ENCODE measurements at regions not wholly inside any gene's neighbourhood (a gene's known extent, or its start where the extent isn't known, plus 50 kb on each side); places are given as distances from the start of the nearest gene placed in this dataset.

DNA sequence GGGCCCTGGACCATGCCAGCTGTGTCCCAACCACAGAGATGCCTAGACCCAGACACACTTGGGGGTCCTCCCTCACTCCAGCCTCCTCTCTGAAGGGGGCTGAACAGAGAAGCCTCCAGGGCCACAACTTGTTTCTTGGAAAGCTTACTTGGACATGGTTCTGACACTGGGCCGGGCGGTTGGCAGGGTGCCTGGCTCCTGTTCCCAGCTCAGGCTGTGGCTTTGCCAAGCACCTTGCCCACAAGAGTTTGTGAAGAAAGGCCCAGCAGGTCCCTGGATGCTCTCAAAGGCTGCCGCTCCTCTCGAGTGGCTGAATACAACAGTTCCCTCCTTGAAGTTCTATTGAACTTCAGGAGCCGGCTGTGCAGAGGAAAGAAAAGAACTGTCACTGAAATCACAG is 181.6 kb downstream of the PTPN20 start:
- Histone ChIP-seq H3K27ac (no peak overlapping the region), H3K36me3 (replicated peaks in 1 of 2) (no peaks in the 10 kb centered on the region), H3K27me3 (no peaks in the 10 kb centered on the region), H3K4me3 (no peak overlapping the region), H3K9me3 (replicated peaks in 1 of 3) (no peaks in the 10 kb centered on the region), H3K4me1 (replicated peaks in 1 of 2) (no peaks in the 10 kb centered on the region)
- WGBS, 4 donors, result 76 to 88% (median 85%) methylated on average over 3 to 5 of the region's 5 CpGs
- peak in 1 of 7 donors; percentile 31 for DNase-seq
- TF ChIP-seq, protein P1, sequence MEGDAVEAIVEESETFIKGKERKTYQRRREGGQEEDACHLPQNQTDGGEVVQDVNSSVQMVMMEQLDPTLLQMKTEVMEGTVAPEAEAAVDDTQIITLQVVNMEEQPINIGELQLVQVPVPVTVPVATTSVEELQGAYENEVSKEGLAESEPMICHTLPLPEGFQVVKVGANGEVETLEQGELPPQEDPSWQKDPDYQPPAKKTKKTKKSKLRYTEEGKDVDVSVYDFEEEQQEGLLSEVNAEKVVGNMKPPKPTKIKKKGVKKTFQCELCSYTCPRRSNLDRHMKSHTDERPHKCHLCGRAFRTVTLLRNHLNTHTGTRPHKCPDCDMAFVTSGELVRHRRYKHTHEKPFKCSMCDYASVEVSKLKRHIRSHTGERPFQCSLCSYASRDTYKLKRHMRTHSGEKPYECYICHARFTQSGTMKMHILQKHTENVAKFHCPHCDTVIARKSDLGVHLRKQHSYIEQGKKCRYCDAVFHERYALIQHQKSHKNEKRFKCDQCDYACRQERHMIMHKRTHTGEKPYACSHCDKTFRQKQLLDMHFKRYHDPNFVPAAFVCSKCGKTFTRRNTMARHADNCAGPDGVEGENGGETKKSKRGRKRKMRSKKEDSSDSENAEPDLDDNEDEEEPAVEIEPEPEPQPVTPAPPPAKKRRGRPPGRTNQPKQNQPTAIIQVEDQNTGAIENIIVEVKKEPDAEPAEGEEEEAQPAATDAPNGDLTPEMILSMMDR (IDR thresholded peaks at IDR 0.05), result no peak
- TF ChIP-seq POLR2A (IDR thresholded peaks at IDR 0.05), result no peak
- intact Hi-C loops (cut with DNase I), result no loop called here

DNA sequence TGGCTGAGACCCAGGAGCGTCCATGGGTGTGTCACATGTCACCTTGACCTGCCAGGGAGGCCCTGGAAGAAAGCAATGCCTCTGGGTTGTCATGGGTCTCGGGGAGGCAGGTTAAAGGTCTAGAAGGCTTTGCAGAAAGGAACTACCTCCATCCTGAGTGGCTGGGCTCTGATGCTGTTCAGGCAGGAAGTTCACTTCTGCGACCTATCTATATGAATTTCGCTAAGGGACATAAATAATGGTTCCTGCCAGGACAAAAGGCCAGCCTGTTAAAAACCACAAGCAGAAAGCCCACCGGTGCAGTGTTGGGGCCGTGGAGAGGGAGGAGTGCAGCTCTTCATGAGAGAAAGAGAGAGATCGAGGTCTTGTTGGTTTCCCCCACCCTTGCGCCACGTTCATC is 182.9 kb downstream of the PTPN20 start:
- intact Hi-C loops (cut with DNase I), result no loop called here
- Histone ChIP-seq H3K9me3 (replicated peaks in 1 of 3) (no peaks in the 10 kb centered on the region), H3K36me3 (replicated peaks in 1 of 2) (no peaks in the 10 kb centered on the region), H3K27ac (no peak overlapping the region), H3K4me3 (no peak overlapping the region), H3K27me3 (no peaks in the 10 kb centered on the region), H3K4me1 (replicated peaks in 1 of 2) (no peaks in the 10 kb centered on the region)
- TF ChIP-seq POLR2A (IDR thresholded peaks at IDR 0.05), result no peak
- TF ChIP-seq, protein P1 (IDR thresholded peaks at IDR 0.05), result no peak
- peak in 1 of 7 donors; percentile 15 for DNase-seq
- 62 to 79% (median 69%) methylated on average over 9 of the region's 9 CpGs for WGBS, 4 donors

DNA sequence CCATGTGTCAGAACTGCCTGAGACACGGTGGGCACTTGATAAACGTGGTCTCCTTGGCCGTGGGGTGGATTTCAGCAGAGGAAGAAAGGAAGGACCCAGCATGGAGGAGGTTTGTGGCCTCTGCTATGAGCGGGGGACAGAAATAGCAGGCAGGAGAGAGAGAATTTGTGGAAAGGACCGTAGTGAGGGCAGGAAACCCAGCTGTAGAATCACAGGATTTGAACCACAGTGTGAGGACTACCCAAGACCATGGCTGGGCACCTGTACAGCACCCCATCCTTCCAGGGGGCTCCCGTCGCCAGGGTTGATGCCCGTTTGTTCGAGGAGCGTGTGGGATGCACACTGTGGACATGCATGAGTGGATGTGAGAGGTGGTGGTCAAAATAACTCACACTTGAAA is 183.4 kb downstream of the PTPN20 start:
- no peaks in the 10 kb centered on the region for H3K4me1 ChIP-seq (replicated peaks in 1 of 2)
- H3K27me3 ChIP-seq, result no peaks in the 10 kb centered on the region
- DNase-seq, result peak in 1 of 7 donors; percentile 35
- H3K27ac ChIP-seq, result no peak overlapping the region
- H3K9me3 ChIP-seq (replicated peaks in 1 of 3), result no peaks in the 10 kb centered on the region
- TF ChIP-seq, protein P1 (IDR thresholded peaks at IDR 0.05), result no peak
- no peak for TF ChIP-seq POLR2A (IDR thresholded peaks at IDR 0.05)
- intact Hi-C loops (cut with DNase I), result no loop called here
- H3K36me3 ChIP-seq (replicated peaks in 1 of 2), result no peaks in the 10 kb centered on the region
- WGBS, 4 donors, result 82 to 90% (median 86%) methylated on average over 10 of the region's 10 CpGs
- H3K4me3 ChIP-seq, result no peak overlapping the region

DNA sequence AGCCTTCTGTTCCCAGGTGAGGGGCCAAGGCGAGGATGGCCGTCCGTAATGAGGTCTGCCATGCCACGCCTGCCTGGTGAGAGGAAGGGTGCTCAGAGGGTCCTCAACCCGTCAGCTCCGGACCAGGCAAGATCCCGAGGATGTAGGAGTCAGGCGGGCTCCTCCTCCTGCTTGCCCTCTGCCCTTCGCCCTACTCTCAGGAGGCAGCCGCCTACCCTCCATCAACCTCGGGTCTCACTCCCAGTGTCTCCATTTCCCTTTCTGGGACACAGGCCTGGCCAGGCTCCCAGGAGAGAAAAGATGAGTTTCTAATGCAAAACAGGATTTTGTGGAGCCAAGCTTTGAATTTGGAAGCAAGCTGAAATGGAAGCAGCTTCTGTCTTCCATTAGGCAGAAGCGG is 184.0 kb downstream of the PTPN20 start:
- H3K9me3 ChIP-seq (replicated peaks in 1 of 3), result no peaks in the 10 kb centered on the region
- no peaks in the 10 kb centered on the region for H3K27me3 ChIP-seq
- no peaks in the 10 kb centered on the region for H3K36me3 ChIP-seq (replicated peaks in 1 of 2)
- DNase-seq, result peak in 1 of 7 donors; percentile 11
- TF ChIP-seq, protein P1 (IDR thresholded peaks at IDR 0.05), result no peak
- no peak for TF ChIP-seq POLR2A (IDR thresholded peaks at IDR 0.05)
- 86 to 90% (median 89%) methylated on average over 7 to 12 of the region's 12 CpGs for WGBS, 4 donors
- H3K4me1 ChIP-seq (replicated peaks in 1 of 2), result no peaks in the 10 kb centered on the region
- intact Hi-C loops (cut with DNase I), result no loop called here
- no peak overlapping the region for H3K27ac ChIP-seq
- H3K4me3 ChIP-seq, result no peak overlapping the region
